ENCODE measurements at regions not wholly inside any gene's neighbourhood (a gene's known extent, or its start where the extent isn't known, plus 50 kb on each side); places are given as distances from the start of the nearest gene placed in this dataset.

- TF ChIP-seq CTCF (conservative IDR thresholded peaks at IDR 0.05; ENCODE audit: low read length) (no peak), EZH2phosphoT487 (IDR thresholded peaks at IDR 0.05; ENCODE audit: borderline replicate concordance) (no peak)
These were observed 625.4 kb downstream of the QKI start for GRCh38 chr6:164039954-164040375.
